GM06990 (cell line): ENCODE measurements at regions not wholly inside any gene's neighbourhood (a gene's known extent, or its start where the extent isn't known, plus 50 kb on each side); places are given as distances from the start of the nearest gene placed in this dataset.
A peak's percentile ranks its signal among the peaks of the same experiment; 100 is the strongest.
"Not testable (repeated sequence)": the region's sequence is repeated elsewhere in the genome, so short reads cannot be mapped to it uniquely, and the experiment has no call there.

Source experiments
- DNase-seq: peaks from one replicate; pipeline ENCODE4 v3.0.0-alpha.2; 2011; ENCODE audit not compliant: insufficient read length; ENCODE audit errors: extremely low read depth
- H3K27me3 ChIP-seq: replicated peaks from 2 replicates; pipeline ENCODE4 v1.6.0; 2011; ENCODE audit warnings: low read length; ENCODE audit not compliant: control insufficient read depth, insufficient read depth
- H3K36me3 ChIP-seq: 2 replicates; pipeline ENCODE4 v1.5.1; 2011; ENCODE audit warnings: low read length; ENCODE audit not compliant: control insufficient read depth, insufficient read depth
- H3K4me3 ChIP-seq: replicated peaks from 2 replicates; pipeline ENCODE4 v1.5.1; 2011; ENCODE audit warnings: low read depth, mild to moderate bottlenecking, control low read depth, low read length
- CTCF ChIP-seq: IDR thresholded peaks from 2 replicates; pipeline ENCODE4 v1.5.1; 2011; ENCODE audit warnings: low read length, control low read depth, mild to moderate bottlenecking, inconsistent platforms; ENCODE audit not compliant: insufficient read depth, poor library complexity, severe bottlenecking

DNA sequence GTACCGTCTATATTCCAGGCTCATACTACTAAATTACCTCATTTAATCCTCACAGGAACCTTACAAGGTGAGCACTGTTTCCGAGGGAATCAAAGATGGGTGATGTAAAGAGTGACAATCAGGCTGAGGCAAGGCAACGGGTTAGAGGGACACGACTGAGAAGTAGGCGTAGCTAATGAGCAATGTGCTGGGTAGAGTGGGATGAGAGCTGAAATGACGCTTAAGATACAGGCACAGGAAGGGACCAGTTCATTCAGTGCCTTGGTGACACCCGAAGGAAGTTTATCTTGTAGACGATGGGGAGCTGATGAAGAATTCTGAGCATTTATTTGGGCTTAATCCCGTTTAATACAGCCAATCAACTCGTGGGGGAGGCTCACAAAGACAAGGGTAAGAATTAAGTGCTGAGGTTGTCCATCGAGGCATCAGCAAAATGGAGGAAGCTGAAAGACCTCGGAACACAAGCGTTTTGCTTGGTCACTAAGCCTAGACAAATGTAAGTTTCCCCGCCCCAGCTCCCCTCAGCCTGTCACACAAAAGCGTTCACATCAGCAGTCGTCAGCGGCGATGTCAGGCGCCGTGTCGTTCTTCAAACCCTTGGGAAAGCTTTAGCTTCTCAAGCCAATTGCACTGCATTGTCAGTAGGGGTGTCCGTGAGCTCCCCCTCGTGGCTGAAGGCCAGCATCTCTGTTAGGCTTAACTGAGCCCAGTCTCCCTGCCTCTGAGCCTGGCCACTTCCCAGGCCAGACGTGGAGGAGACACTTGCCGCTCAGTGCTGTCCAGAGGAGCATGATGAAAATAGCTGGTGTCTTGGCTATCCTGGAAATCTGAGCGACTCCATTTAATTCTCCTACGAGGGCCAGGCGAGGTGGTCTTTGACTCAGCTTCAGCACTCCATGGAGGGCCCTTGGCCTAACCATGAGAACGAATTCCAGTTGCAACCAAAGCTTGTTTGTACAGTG, 288.5 kb upstream of the G2E3 start:
- peak; percentile 36 for DNase-seq

GRCh38 chr14:30271811-30272323, 287.1 kb upstream of the G2E3 start:
- H3K27me3 ChIP-seq = no peaks in the 10 kb centered on the region
- H3K4me3 ChIP-seq = no peak overlapping the region
- DNase-seq = no peak
- no peaks in the 10 kb centered on the region for H3K36me3 ChIP-seq
- no peak for TF ChIP-seq CTCF

More for the DNA sequence above, 288.5 kb upstream of the G2E3 start:
- peak; percentile 96 for TF ChIP-seq CTCF
- no peaks in the 10 kb centered on the region for H3K36me3 ChIP-seq
- H3K4me3 ChIP-seq = no peak overlapping the region
- no peaks in the 10 kb centered on the region for H3K27me3 ChIP-seq

GRCh38 chr14:30272848-30273832, 285.8 kb upstream of the G2E3 start:
- DNase-seq = no peak
- Histone ChIP-seq H3K27me3 (no peaks in the 10 kb centered on the region), H3K36me3 (no peaks in the 10 kb centered on the region), H3K4me3 (no peak overlapping the region)
- no peak for TF ChIP-seq CTCF

GRCh38 chr14:30275604-30276003, 283.4 kb upstream of the G2E3 start:
- Histone ChIP-seq H3K36me3 (no peaks in the 10 kb centered on the region), H3K27me3 (no peaks in the 10 kb centered on the region), H3K4me3 (no peak overlapping the region)
- DNase-seq = no peak
- no peak for TF ChIP-seq CTCF

GRCh38 chr14:30277268-30277667, 281.7 kb upstream of the G2E3 start:
- no peak for TF ChIP-seq CTCF
- Histone ChIP-seq H3K36me3 (no peaks in the 10 kb centered on the region), H3K4me3 (no peak overlapping the region), H3K27me3 (no peaks in the 10 kb centered on the region)
- no peak for DNase-seq

DNA sequence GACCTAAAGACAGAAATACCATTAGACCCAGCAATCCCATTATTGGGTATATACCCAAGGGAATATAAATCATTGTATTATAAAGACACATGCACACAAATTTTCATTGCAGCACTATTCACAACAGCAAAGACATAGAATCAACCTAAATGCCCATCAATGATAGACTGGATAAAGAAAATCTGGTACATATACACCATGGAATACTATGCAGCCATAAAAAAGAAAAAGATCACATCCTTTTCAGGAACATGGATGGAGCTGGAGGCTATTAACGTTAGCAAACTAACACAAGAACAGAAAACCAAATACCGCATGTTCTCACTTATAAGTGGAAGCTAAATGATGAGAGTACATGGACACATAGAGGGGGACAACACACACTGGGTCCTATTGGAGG, 280.1 kb upstream of the G2E3 start:
- DNase-seq, H3K36me3 ChIP-seq, H3K4me3 ChIP-seq, H3K27me3 ChIP-seq: not testable (repeated sequence)
